Lung (tissue), 11 donors: ENCODE measurements at regions not wholly inside any gene's neighbourhood (a gene's known extent, or its start where the extent isn't known, plus 50 kb on each side); places are given as distances from the start of the nearest gene placed in this dataset.

Experiments used
- ATAC-seq: fragments of 200-7000 bp; cut with Tn5 transposase; one replicate; pipeline ENCODE4 v1.9.1; 2020; ENCODE audit warnings: moderate number of reproducible peaks; ENCODE audit not compliant: insufficient read depth, low FRiP score
- DNase-seq, 3 donors: peaks; one replicate each; pipeline ENCODE4 v3.0.0-alpha.2; 2013 to 2017
- H3K27ac ChIP-seq, 2 donors: one replicate each; pipeline ENCODE4 v1.5.1; 2013; ENCODE audit warnings: mild to moderate bottlenecking in 2 of 2, moderate library complexity in 2 of 2, control low read depth in 1 of 2, inconsistent platforms in 1 of 2, low read depth in 1 of 2, low read length in 1 of 2
- H3K27me3 ChIP-seq, 3 donors: one replicate each; pipeline ENCODE4 v1.5.1; 2013; ENCODE audit warnings: low read length in 2 of 3; ENCODE audit not compliant: control insufficient read depth in 3 of 3, insufficient read depth in 3 of 3
- H3K36me3 ChIP-seq, 4 donors: one replicate each; pipeline ENCODE4 v1.5.1; 2013; ENCODE audit warnings: low read length in 4 of 4, mild to moderate bottlenecking in 1 of 4, moderate library complexity in 1 of 4; ENCODE audit not compliant: control insufficient read depth in 4 of 4, insufficient read depth in 4 of 4
- H3K4me1 ChIP-seq, 5 donors: one replicate each; pipeline ENCODE4 v1.5.1; 2013; ENCODE audit warnings: low read length in 5 of 5, mild to moderate bottlenecking in 2 of 5, moderate library complexity in 1 of 5; ENCODE audit not compliant: control insufficient read depth in 5 of 5, insufficient read depth in 5 of 5
- H3K4me3 ChIP-seq: one replicate; pipeline ENCODE4 v1.5.1; 2013; ENCODE audit warnings: mild to moderate bottlenecking, control low read depth, moderate library complexity
- H3K9ac ChIP-seq, 2 donors: one replicate each; pipeline ENCODE4 v1.5.1; 2013; ENCODE audit warnings: low read length in 2 of 2, control low read depth in 1 of 2; ENCODE audit not compliant: insufficient read depth in 1 of 2
- H3K9me3 ChIP-seq, 4 donors: one replicate each; pipeline ENCODE4 v1.5.1; 2013; ENCODE audit warnings: low read length in 3 of 4, mild to moderate bottlenecking in 1 of 4, moderate library complexity in 1 of 4; ENCODE audit not compliant: control insufficient read depth in 4 of 4, insufficient read depth in 3 of 4
- WGBS, 2 donors: extraction: QIAGEN DNeasy Blood & Tissue Kit; methylation state at CpG; one replicate each; pipeline ENCODE4 v1.1.7; 2013; 5-methylcytosine and 5-hydroxymethylcytosine counted together
- TF ChIP-seq, protein P1 (sequence below): IDR thresholded peaks from 2 replicates; pipeline ENCODE4 v1.5.1; 2012; ENCODE audit warnings: mild to moderate bottlenecking; ENCODE audit errors: control extremely low read depth, extremely low read depth
- donor health status: control.
- donor health status: control.
- donor health status: Bipolar disorder and iron deficiency.
- donor health status: healthy.
- donor health status: DM: yes; HTN: yes; CAD: no.

DNA sequence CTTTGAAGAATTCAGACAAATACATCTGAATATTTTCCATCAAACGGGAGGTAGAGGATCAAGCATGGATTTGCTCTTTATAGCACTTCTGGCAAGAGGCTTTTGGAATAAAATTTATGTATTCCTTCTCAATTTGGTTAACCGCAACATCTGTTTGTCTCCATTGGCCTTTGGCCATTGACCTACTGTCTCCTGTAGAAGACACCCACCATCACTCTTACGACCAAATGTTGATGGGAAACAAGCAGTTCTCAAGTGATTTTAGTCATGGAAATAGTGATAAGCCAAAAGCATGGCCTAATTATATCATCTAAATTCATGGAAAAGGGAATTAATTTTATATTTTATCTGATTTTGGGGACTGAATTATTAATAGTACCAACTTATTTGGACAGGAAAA, 591.9 kb downstream of the CD109 start:
- TF ChIP-seq, protein P1, sequence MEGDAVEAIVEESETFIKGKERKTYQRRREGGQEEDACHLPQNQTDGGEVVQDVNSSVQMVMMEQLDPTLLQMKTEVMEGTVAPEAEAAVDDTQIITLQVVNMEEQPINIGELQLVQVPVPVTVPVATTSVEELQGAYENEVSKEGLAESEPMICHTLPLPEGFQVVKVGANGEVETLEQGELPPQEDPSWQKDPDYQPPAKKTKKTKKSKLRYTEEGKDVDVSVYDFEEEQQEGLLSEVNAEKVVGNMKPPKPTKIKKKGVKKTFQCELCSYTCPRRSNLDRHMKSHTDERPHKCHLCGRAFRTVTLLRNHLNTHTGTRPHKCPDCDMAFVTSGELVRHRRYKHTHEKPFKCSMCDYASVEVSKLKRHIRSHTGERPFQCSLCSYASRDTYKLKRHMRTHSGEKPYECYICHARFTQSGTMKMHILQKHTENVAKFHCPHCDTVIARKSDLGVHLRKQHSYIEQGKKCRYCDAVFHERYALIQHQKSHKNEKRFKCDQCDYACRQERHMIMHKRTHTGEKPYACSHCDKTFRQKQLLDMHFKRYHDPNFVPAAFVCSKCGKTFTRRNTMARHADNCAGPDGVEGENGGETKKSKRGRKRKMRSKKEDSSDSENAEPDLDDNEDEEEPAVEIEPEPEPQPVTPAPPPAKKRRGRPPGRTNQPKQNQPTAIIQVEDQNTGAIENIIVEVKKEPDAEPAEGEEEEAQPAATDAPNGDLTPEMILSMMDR: no peak
- Histone ChIP-seq H3K36me3 (no peaks in the 10 kb centered on the region), H3K4me1 (no peaks in the 10 kb centered on the region), H3K9ac (no peak overlapping the region), H3K27ac (no peak overlapping the region), H3K27me3 (no peaks in the 10 kb centered on the region), H3K4me3 (no peak overlapping the region), H3K9me3 (peaks cover 0 to 6% (median 0%) of the 10 kb centered on the region in 4 donors)
- DNase-seq: no peak
- ATAC-seq: no peak
- 69 to 75% methylated on average over 3 of the region's 3 CpGs for WGBS, 2 donors

DNA sequence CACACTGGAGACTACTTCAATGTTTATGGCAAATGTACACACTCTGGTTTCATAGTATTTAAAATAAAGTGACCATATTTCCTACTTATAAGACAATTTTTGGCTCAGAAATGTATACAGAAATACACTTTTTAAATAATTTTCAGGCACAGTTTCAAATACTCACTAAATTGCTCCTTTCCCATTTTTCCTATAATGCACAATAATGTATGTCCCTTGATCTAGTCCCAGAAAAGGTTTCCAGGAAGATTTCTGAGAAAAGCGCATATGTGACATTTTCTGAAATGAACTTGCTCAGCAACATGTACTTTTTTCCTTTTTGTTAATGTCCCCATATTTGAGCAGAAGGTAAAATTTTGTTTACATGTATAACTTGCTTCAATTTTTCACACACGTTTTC, 591.4 kb downstream of the CD109 start:
- H3K9me3 ChIP-seq: peaks cover 0 to 6% (median 0%) of the 10 kb centered on the region in 4 donors

DNA sequence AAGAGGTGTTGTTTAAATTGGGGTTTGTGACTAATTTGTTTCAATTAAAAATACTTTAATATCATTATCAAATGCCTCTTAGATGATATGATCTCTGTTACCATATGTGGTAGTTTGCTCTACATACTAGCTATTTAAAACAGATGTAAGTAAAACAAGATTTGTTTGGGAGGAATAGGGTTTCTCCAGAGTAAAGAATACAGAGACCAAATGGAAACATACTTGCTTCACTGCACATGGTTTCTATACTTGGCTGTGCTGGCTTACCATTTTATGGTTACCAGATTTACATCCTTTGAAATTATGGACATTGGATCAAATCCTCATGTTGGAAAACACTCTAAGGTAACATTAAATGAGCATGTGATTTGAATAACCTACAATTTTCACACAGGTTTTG, 588.3 kb downstream of the CD109 start:
- no peaks in the 10 kb centered on the region for H3K4me1 ChIP-seq
- DNase-seq (no peak), ATAC-seq (no peak)
- no peak overlapping the region for H3K9ac ChIP-seq
- no peak overlapping the region for H3K27ac ChIP-seq
- H3K27me3 ChIP-seq: no peaks in the 10 kb centered on the region
- TF ChIP-seq, protein P1: no peak
- H3K4me3 ChIP-seq: no peak overlapping the region
- H3K36me3 ChIP-seq: no peaks in the 10 kb centered on the region
- peaks cover 0 to 4% (median 0%) of the 10 kb centered on the region in 4 donors for H3K9me3 ChIP-seq

More for the DNA sequence above, 591.4 kb downstream of the CD109 start:
- H3K4me3 ChIP-seq: no peak overlapping the region
- DNase-seq: no peak
- WGBS, 2 donors: 82 to 86% methylated on average over 2 of the region's 2 CpGs
- H3K27me3 ChIP-seq: no peaks in the 10 kb centered on the region
- ATAC-seq: no peak
- H3K9ac ChIP-seq: no peak overlapping the region
- TF ChIP-seq, protein P1: no peak
- no peaks in the 10 kb centered on the region for H3K36me3 ChIP-seq
- H3K27ac ChIP-seq: no peak overlapping the region
- no peaks in the 10 kb centered on the region for H3K4me1 ChIP-seq

DNA sequence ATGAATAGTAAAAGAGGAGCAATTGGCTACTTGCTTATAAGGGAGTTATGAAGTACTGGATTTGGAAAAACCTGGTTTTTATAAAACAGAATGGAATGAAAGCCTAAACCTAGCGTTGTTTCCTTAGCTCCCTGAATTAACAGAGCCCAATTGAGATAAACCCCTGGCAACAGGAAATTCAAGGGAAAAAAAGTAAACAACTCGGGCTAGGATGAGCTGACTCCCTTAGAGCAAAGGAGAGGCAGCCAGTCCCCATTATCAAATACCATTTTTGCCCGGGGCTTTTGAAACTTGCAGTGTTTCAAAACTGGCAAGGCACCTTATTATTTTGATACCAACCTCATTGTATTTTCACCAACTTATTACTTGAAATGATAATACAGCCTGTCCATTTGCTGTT, 587.5 kb downstream of the CD109 start:
- Histone ChIP-seq H3K9me3 (no peaks in the 10 kb centered on the region), H3K9ac (no peak overlapping the region), H3K36me3 (no peaks in the 10 kb centered on the region), H3K27me3 (no peaks in the 10 kb centered on the region), H3K4me1 (no peaks in the 10 kb centered on the region), H3K4me3 (no peak overlapping the region), H3K27ac (no peak overlapping the region)
- 41 to 42% methylated on average over 3 of the region's 3 CpGs for WGBS, 2 donors
- DNase-seq (peak in 1 of 3 donors; percentile 49), ATAC-seq (no peak)
- TF ChIP-seq, protein P1: no peak
